HepG2 (cell line): ENCODE measurements at regions not wholly inside any gene's neighbourhood (a gene's known extent, or its start where the extent isn't known, plus 50 kb on each side); places are given as distances from the start of the nearest gene placed in this dataset.

Source experiments
- CEBPB ChIP-seq: IDR thresholded peaks from 2 replicates; pipeline ENCODE4 v1.6.1; 2011; ENCODE audit warnings: low read depth, low read length, improper control_type of control experiment, borderline replicate concordance
- HOXA9 ChIP-seq: sonication (generic); formaldehyde crosslinking; IDR thresholded peaks from 2 replicates; pipeline ENCODE4 v1.8.1; 2022; ENCODE audit warnings: missing genetic modification reagents, mild to moderate bottlenecking, moderate library complexity, borderline replicate concordance
- JUND ChIP-seq: sonication (generic); formaldehyde crosslinking; IDR thresholded peaks from 2 replicates; pipeline ENCODE4 v1.8.0; 2022; ENCODE audit warnings: mild to moderate bottlenecking, missing genetic modification reagents
- KMT2A ChIP-seq: sonication (generic); formaldehyde crosslinking; IDR thresholded peaks from 2 replicates; pipeline ENCODE4 v1.4.0; 2020; ENCODE audit warnings: missing genetic modification reagents
- MEIS2 ChIP-seq: sonication (generic); formaldehyde crosslinking; IDR thresholded peaks from 2 replicates; pipeline ENCODE4 v1.9.0; 2021; ENCODE audit warnings: mild to moderate bottlenecking, missing genetic modification reagents
- RNF2 ChIP-seq: fragments of 450-650 bp; conservative IDR thresholded peaks from 2 replicates; pipeline ENCODE4 v1.6.1; 2016; ENCODE audit warnings: low read depth
- YY1 ChIP-seq: IDR thresholded peaks from 2 replicates; pipeline ENCODE4 v1.6.1; 2011; ENCODE audit warnings: low read length, low read depth, moderate library complexity, mild to moderate bottlenecking; ENCODE audit not compliant: insufficient read depth, insufficient replicate concordance
- ZBTB1 ChIP-seq: sonication (generic); formaldehyde crosslinking; IDR thresholded peaks from 2 replicates; pipeline ENCODE4 v1.4.0; 2020; ENCODE audit warnings: missing genetic modification reagents, borderline replicate concordance
- ZFY ChIP-seq: sonication (generic); formaldehyde crosslinking; IDR thresholded peaks from 2 replicates; pipeline ENCODE4 v1.4.0; 2020; ENCODE audit warnings: missing genetic modification reagents
- ZKSCAN8 ChIP-seq: IDR thresholded peaks from 2 replicates; pipeline ENCODE4 v1.6.1; 2016; ENCODE audit warnings: borderline replicate concordance, missing genetic modification reagents, missing compliant biosample characterization
- ZNF646 ChIP-seq: sonication (generic); formaldehyde crosslinking; IDR thresholded peaks from 2 replicates; pipeline ENCODE4 v1.9.0; 2021; ENCODE audit warnings: mild to moderate bottlenecking, missing genetic modification reagents
- ZNF792 ChIP-seq: IDR thresholded peaks from 2 replicates; pipeline ENCODE4 v1.6.1; 2016
- TF ChIP-seq, protein P1 (sequence below): sonication (generic); formaldehyde crosslinking; IDR thresholded peaks from 2 replicates; pipeline ENCODE4 v1.9.0; 2021; ENCODE audit warnings: missing genetic modification reagents, mild to moderate bottlenecking, borderline replicate concordance
- TF ChIP-seq, protein P2 (sequence below): sonication (generic); formaldehyde crosslinking; IDR thresholded peaks from 2 replicates; pipeline ENCODE4 v1.5.1; 2020; ENCODE audit warnings: mild to moderate bottlenecking, missing genetic modification reagents
- TF ChIP-seq, protein P3 (sequence below): sonication (generic); formaldehyde crosslinking; IDR thresholded peaks from 2 replicates; pipeline ENCODE4 v1.8.1; 2023; ENCODE audit warnings: mild to moderate bottlenecking, missing genetic modification reagents

- TF ChIP-seq, protein P1, sequence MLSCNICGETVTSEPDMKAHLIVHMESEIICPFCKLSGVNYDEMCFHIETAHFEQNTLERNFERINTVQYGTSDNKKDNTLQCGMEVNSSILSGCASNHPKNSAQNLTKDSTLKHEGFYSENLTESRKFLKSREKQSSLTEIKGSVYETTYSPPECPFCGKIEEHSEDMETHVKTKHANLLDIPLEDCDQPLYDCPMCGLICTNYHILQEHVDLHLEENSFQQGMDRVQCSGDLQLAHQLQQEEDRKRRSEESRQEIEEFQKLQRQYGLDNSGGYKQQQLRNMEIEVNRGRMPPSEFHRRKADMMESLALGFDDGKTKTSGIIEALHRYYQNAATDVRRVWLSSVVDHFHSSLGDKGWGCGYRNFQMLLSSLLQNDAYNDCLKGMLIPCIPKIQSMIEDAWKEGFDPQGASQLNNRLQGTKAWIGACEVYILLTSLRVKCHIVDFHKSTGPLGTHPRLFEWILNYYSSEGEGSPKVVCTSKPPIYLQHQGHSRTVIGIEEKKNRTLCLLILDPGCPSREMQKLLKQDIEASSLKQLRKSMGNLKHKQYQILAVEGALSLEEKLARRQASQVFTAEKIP (CRISPR knock-in tag): no peak
- TF ChIP-seq YY1 (no peak), HOXA9 (CRISPR knock-in tag) (no peak), ZNF792 (0 out of 2 replicates have a peak, but pooled peaks have one; percentile 28), ZNF646 (peak; percentile 86), RNF2 (no peak), MEIS2 (CRISPR knock-in tag) (no peak), JUND (CRISPR knock-in tag) (no peak), ZKSCAN8 (CRISPR knock-in tag) (peak; percentile 26; the same call in 1 of the 2 replicates), KMT2A (CRISPR knock-in tag) (peak; percentile 63; the same call in 1 of the 2 replicates), CEBPB (no peak), ZBTB1 (CRISPR knock-in tag) (no peak), ZFY (CRISPR knock-in tag) (peak; percentile 34; the same call in 1 of the 2 replicates)
- TF ChIP-seq, protein P2, sequence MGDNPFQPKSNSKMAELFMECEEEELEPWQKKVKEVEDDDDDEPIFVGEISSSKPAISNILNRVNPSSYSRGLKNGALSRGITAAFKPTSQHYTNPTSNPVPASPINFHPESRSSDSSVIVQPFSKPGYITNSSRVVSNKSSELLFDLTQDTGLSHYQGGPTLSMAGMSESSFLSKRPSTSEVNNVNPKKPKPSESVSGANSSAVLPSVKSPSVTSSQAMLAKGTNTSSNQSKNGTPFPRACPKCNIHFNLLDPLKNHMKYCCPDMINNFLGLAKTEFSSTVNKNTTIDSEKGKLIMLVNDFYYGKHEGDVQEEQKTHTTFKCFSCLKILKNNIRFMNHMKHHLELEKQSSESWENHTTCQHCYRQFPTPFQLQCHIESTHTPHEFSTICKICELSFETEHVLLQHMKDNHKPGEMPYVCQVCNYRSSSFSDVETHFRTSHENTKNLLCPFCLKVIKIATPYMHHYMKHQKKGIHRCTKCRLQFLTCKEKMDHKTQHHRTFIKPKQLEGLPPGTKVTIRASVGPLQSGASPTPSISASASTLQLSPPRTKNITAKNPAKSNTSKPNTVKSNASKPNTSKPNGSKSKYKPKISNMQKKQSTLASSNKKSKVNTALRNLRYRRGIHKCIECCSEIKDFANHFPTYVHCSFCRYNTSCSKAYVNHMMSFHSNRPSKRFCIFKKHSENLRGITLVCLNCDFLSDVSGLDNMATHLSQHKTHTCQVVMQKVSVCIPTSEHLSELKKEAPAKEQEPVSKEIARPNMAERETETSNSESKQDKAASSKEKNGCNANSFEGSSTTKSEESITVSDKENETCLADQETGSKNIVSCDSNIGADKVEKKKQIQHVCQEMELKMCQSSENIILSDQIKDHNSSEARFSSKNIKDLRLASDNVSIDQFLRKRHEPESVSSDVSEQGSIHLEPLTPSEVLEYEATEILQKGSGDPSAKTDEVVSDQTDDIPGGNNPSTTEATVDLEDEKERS (CRISPR knock-in tag): 0 out of 2 replicates have a peak, but pooled peaks have one; percentile 8
- TF ChIP-seq, protein P3, sequence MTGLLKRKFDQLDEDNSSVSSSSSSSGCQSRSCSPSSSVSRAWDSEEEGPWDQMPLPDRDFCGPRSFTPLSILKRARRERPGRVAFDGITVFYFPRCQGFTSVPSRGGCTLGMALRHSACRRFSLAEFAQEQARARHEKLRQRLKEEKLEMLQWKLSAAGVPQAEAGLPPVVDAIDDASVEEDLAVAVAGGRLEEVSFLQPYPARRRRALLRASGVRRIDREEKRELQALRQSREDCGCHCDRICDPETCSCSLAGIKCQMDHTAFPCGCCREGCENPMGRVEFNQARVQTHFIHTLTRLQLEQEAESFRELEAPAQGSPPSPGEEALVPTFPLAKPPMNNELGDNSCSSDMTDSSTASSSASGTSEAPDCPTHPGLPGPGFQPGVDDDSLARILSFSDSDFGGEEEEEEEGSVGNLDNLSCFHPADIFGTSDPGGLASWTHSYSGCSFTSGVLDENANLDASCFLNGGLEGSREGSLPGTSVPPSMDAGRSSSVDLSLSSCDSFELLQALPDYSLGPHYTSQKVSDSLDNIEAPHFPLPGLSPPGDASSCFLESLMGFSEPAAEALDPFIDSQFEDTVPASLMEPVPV (CRISPR knock-in tag): no peak
These were observed 146.5 kb upstream of the ZNF217 start (continued) for GRCh38 chr20:53739799-53740785.
